ENCODE measurements at regions not wholly inside any gene's neighbourhood (a gene's known extent, or its start where the extent isn't known, plus 50 kb on each side); places are given as distances from the start of the nearest gene placed in this dataset.
"Not testable (repeated sequence)": the region's sequence is repeated elsewhere in the genome, so short reads cannot be mapped to it uniquely, and the experiment has no call there.

DNA sequence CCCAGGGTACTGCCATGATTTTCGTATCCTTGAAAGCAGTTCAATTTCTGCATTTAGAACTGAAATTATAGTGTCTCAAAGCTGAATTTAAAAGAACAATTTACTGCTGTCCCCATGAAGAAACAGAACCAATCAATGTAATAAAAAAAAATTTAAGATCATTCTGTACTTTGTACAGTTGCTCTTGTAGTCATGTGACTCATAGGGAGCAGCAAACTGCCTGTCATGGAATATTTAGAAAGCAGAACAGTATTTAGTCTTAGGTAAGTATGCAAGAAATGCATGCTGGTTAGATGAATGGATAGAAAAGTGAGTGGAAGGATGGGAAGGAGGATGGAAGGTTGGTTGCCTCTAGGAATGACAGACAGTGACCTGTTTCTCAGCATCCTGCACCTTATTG lies 450.9 kb downstream of the RAB38 start:
- intact Hi-C loops (cut with micrococcal nuclease), result no loop called here
- Mint-ChIP-seq H3K4me1 (ENCODE audit: low read depth) (no peaks in the 10 kb centered on the region), H3K27me3 (ENCODE audit: insufficient read depth) (no peaks in the 10 kb centered on the region), H3K4me3 (no peak overlapping the region), H3K9me3 (no peaks in the 10 kb centered on the region), H3K36me3 (ENCODE audit: low read depth) (no peaks in the 10 kb centered on the region), H3K27ac (no peak overlapping the region)
- no peak for DNase-seq (ENCODE audit: low spot score)

DNA sequence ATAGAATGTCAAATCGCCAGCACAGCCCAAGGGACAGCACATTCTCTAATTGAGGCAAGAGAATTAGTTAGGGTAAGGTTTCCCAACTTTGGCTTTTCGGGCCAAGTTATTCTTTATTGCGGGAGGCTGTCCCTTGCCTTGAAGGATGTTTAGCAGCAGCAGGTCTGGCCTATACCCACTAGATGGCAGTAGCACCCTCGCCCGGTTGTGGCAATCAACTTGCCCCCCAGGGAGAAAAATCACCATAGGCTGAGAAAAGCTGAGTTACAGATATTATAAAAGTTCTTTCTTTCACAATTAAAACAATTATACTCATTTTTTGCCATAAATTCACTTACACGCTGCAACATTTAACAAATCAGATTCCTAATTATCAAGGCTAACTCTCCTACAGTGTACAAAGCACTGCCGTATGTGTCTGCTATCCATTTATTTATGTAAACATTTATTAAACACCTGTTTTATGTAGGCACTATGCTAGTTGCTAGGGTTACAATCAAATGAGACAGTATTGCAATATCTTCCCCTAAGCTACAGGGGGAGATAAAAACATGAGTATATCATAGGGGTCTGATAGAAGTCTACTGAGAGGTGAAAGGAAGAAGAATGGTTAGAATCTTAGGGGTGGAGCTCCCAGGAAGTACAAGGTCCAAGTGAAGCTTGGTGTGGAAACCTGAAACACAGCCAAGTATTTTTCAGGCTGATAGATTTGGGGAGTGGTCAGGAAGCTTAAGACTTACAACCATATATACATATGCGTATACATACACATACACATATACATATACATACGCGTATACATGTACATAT lies 452.3 kb downstream of the RAB38 start:
- no peaks in the 10 kb centered on the region for H3K27me3 Mint-ChIP-seq (ENCODE audit: insufficient read depth)
- no peaks in the 10 kb centered on the region for H3K4me1 Mint-ChIP-seq (ENCODE audit: low read depth)
- H3K4me3 Mint-ChIP-seq, result no peak overlapping the region
- H3K27ac Mint-ChIP-seq, result no peak overlapping the region
- H3K36me3 Mint-ChIP-seq (ENCODE audit: low read depth), result no peaks in the 10 kb centered on the region
- DNase-seq (ENCODE audit: low spot score), result no peak
- intact Hi-C loops (cut with micrococcal nuclease), result loop anchor here (1.0 kb wide), 1 partner anchor 821 kb away; no protein-coding TSS in a partner anchor
- no peaks in the 10 kb centered on the region for H3K9me3 Mint-ChIP-seq

DNA sequence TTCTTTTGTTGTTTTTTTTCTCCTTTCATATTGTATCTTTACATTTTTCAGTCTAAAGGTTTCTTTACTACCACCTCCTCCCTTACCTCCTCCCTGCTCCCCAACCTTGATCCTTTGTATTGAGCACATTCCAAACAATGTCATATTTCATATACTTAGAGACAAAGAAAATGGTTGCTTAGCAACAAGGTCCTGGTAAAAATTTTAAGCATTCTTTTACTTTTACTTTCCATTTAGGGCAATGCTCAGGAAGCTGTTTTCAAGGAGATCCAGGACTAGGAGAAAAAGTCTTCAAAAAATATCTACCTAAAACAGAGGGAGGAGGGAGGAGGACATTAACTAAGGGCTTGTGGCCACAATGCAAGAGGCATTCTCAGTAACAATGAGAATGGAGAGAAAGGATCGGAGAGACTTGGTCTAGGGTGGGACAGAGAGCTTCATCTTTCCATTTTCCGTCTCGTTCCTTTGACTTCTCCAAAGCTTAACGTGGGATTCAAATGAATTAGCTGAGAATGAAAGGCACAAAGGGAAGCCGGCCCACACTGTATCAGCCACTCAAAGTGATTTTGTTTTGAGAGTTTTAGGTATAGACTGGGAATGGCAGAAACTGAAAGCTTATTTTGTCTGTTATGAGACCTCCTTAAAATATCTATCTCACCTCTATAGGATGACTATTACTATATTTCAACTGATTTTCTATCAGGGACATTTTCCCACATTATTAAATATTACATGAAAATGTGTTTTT lies 455.7 kb downstream of the RAB38 start:
- DNase-seq (ENCODE audit: low spot score), result no peak
- Mint-ChIP-seq H3K4me1 (ENCODE audit: low read depth) (no peaks in the 10 kb centered on the region), H3K9me3 (no peaks in the 10 kb centered on the region), H3K4me3 (no peak overlapping the region), H3K27me3 (ENCODE audit: insufficient read depth) (no peaks in the 10 kb centered on the region), H3K36me3 (ENCODE audit: low read depth) (no peaks in the 10 kb centered on the region), H3K27ac (no peak overlapping the region)
- intact Hi-C loops (cut with micrococcal nuclease), result no loop called here

DNA sequence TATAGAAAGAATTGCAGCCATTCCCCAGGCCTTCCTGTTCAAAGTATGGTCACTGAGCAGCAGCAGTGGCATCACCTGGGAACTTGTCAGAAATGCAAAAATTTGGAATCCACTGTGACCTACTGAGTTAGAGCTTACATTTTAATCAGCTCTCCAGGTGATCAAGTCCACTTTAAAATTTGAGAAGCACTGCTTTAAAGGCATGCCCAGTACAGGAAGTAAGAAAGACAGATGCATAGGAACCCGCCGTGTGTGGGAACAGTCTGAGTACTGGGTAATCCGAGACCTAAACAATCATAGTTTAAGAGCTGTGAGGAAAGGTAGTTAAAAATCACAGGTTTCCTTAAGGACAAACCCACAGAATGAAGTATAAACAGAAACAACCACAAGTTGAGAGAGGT lies 462.4 kb downstream of the RAB38 start:
- Mint-ChIP-seq H3K27me3 (ENCODE audit: insufficient read depth) (no peaks in the 10 kb centered on the region), H3K36me3 (ENCODE audit: low read depth) (no peaks in the 10 kb centered on the region), H3K27ac (no peak overlapping the region), H3K4me3 (no peak overlapping the region), H3K9me3 (peaks cover 4% of the 10 kb centered on the region), H3K4me1 (ENCODE audit: low read depth) (no peaks in the 10 kb centered on the region)
- intact Hi-C loops (cut with micrococcal nuclease), result no loop called here
- DNase-seq (ENCODE audit: low spot score), result no peak

DNA sequence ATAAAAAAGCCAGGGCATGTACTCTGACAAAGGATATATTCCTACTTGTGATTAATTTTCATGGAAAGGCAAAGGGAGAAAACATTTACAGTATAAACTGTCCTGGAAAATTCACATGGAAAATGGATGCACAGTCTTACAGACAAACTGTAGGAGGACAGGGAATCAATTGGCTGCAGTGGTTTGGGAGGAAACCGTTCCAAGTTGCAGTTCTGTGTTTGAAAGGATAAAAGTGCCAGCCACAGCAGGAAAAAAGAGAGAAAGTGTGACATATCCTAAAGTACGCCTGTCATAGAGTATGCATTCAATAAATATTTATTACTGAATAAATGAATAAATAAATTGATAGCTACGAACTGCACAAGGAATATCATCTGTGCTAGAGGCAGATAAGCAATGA lies 462.9 kb downstream of the RAB38 start:
- DNase-seq (ENCODE audit: low spot score), result no peak
- Mint-ChIP-seq H3K27ac (no peak overlapping the region), H3K9me3 (peaks cover 5% of the 10 kb centered on the region), H3K36me3 (ENCODE audit: low read depth) (no peaks in the 10 kb centered on the region), H3K4me1 (ENCODE audit: low read depth) (no peaks in the 10 kb centered on the region), H3K4me3 (no peak overlapping the region), H3K27me3 (ENCODE audit: insufficient read depth) (no peaks in the 10 kb centered on the region)
- intact Hi-C loops (cut with micrococcal nuclease), result no loop called here

DNA sequence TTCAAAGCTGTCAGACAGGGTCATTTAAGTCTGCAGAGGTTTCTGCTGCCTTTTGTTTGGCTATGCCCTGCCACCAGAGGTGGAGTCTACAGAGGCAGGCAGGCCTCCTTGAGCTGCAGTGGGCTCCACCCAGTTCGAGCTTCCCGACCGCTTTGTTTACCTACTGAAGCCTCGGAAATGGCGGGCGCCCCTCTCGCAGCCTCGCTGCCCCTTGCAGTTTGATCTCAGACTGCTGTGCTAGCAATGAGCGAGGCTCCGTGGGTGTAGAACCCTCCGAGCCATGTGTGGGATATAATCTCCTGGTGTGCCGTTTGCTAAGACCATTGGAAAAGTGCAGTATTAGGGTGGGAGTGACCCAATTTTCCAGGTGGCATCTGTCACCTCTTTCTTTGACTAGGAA lies 471.7 kb downstream of the RAB38 start:
- H3K27ac Mint-ChIP-seq; H3K4me1 Mint-ChIP-seq (ENCODE audit: low read depth); DNase-seq (ENCODE audit: low spot score); H3K36me3 Mint-ChIP-seq (ENCODE audit: low read depth); H3K4me3 Mint-ChIP-seq; H3K27me3 Mint-ChIP-seq (ENCODE audit: insufficient read depth); H3K9me3 Mint-ChIP-seq; intact Hi-C loops (cut with micrococcal nuclease): not testable (repeated sequence)

DNA sequence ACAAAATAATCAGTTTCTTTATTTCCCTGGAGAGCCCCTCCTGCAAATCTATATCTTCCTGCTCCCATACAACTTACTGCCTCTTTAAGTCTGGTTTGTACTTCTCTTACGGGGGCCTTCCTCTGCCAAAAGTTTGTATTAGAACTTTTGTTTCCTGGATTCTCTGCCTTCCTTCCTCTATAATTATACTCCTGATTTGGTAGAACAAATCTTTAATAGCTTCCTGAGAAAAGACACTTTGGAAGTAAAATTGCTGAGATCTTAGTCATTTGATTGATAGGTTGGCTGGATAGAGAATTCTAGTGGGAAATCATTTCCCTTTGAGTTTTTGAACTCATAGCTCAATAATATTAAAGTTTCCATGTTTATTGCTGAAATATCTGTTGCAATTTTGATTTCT lies 499.2 kb downstream of the RAB38 start:
- no peak overlapping the region for H3K4me3 Mint-ChIP-seq
- intact Hi-C loops (cut with micrococcal nuclease), result no loop called here
- no peaks in the 10 kb centered on the region for H3K36me3 Mint-ChIP-seq (ENCODE audit: low read depth)
- no peaks in the 10 kb centered on the region for H3K9me3 Mint-ChIP-seq
- no peak for DNase-seq (ENCODE audit: low spot score)
- no peak overlapping the region for H3K27ac Mint-ChIP-seq
- no peaks in the 10 kb centered on the region for H3K4me1 Mint-ChIP-seq (ENCODE audit: low read depth)
- no peaks in the 10 kb centered on the region for H3K27me3 Mint-ChIP-seq (ENCODE audit: insufficient read depth)

DNA sequence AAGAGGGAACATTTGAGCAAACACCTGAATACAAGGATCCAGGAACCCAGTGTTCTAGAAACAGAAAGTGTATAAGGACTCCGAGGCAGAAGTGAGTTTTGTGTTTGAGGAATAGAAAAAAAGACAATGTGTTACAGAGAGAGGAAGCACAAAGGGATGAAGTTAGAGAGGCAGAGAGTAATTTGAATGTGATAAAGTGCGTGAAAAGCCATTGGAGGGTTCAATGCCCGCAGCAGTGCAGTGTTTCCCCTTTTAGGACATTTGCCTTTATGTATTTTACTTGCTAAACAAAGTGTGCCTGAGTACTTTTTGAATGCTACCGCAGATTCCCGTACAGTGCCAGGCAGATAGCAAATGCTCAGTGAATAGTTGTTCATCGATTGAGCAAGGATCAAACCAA lies 508.5 kb downstream of the RAB38 start:
- no peaks in the 10 kb centered on the region for H3K27me3 Mint-ChIP-seq (ENCODE audit: insufficient read depth)
- DNase-seq (ENCODE audit: low spot score), result no peak
- H3K9me3 Mint-ChIP-seq, result no peaks in the 10 kb centered on the region
- H3K36me3 Mint-ChIP-seq (ENCODE audit: low read depth), result no peaks in the 10 kb centered on the region
- intact Hi-C loops (cut with micrococcal nuclease), result loop anchor here (10.0 kb wide), 1 partner anchor 62 kb away; no protein-coding TSS in a partner anchor
- no peak overlapping the region for H3K27ac Mint-ChIP-seq
- H3K4me3 Mint-ChIP-seq, result no peak overlapping the region
- no peaks in the 10 kb centered on the region for H3K4me1 Mint-ChIP-seq (ENCODE audit: low read depth)

DNA sequence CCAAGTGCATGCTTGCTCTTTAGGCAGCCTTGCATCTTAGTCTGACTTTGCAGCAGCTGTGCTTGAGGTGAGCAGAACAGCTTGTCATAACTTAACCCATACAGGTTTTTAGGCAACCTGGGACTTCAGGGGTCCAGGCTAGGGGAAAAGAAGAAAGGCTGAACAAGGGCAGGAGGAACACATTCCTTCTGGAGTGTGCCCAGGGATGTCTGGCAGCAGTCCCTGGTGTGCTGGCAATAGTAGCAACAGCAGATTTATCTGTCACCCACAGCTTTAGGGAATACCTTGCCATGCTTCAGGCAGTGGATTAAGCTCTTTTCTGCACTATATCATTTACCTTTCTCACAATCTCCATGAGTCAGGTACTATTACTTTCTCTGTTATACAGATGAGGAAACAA lies 513.0 kb downstream of the RAB38 start:
- H3K4me3 Mint-ChIP-seq, result no peak overlapping the region
- no peaks in the 10 kb centered on the region for H3K4me1 Mint-ChIP-seq (ENCODE audit: low read depth)
- intact Hi-C loops (cut with micrococcal nuclease), result loop anchor here (10.0 kb wide), 1 partner anchor 57 kb away; no protein-coding TSS in a partner anchor
- H3K9me3 Mint-ChIP-seq, result no peaks in the 10 kb centered on the region
- no peak overlapping the region for H3K27ac Mint-ChIP-seq
- DNase-seq (ENCODE audit: low spot score), result no peak
- H3K36me3 Mint-ChIP-seq (ENCODE audit: low read depth), result no peaks in the 10 kb centered on the region
- no peaks in the 10 kb centered on the region for H3K27me3 Mint-ChIP-seq (ENCODE audit: insufficient read depth)

DNA sequence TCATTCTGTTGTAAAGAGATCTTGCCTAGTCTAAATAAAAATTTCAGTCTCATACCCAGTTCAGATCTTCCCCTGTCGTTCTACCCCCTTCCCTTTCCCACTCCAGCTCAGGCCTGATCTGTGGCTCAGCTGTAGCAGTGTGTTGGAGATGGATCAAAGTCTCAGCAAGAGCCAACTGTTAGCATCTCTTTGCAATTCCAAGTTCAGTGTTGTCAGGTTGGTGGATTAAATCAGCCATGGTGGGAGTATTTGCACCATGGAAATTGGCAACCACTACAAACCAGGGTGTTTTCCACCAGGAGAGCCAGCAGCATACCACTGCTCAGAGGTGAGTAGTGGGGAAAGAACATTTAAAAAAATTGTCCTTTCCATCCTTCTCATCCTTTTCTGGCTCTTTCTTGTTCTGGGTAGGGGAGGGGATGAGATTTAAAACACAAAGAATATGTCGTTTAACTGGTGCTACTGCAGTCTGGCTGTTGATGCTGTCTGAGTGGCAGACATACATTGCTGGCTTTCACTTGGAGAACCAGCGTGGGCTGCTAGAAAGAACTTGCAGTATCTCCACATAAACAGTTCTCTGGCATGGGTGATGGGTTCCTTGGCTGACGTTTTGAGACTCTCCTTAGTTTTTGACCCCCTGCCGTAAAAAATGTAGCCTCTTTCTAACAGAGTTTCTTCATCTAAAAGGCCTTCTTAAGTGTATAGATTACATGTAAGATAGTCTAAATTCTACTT lies 514.1 kb downstream of the RAB38 start:
- Mint-ChIP-seq H3K4me3 (no peak overlapping the region), H3K36me3 (ENCODE audit: low read depth) (no peaks in the 10 kb centered on the region), H3K27me3 (ENCODE audit: insufficient read depth) (no peaks in the 10 kb centered on the region), H3K4me1 (ENCODE audit: low read depth) (no peaks in the 10 kb centered on the region), H3K27ac (no peak overlapping the region), H3K9me3 (no peaks in the 10 kb centered on the region)
- no peak for DNase-seq (ENCODE audit: low spot score)
- intact Hi-C loops (cut with micrococcal nuclease), result loop anchor here (10.0 kb wide), 1 partner anchor 56 kb away; no protein-coding TSS in a partner anchor

DNA sequence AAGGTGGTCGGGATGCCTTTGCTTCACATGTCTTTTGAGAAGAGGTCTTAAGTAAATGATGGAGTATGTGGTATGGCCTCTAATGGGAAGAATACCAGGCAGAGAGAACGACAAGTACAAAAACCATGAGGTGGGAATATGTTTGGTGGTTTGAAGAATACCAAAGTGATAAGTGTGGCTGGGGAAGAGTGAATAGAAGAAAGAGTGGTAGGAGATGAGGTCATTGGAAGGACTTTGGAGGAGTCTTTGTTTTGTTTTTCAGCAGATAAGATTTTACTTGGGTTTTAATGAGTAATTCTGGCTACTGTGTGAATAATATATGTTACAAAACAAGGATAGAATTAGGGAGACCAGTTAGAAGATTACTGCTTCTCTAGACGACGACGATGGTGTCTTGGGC lies 515.4 kb downstream of the RAB38 start:
- H3K9me3 Mint-ChIP-seq, result no peaks in the 10 kb centered on the region
- H3K4me1 Mint-ChIP-seq (ENCODE audit: low read depth), result no peaks in the 10 kb centered on the region
- H3K27me3 Mint-ChIP-seq (ENCODE audit: insufficient read depth), result no peaks in the 10 kb centered on the region
- no peaks in the 10 kb centered on the region for H3K36me3 Mint-ChIP-seq (ENCODE audit: low read depth)
- no peak for DNase-seq (ENCODE audit: low spot score)
- H3K27ac Mint-ChIP-seq, result no peak overlapping the region
- intact Hi-C loops (cut with micrococcal nuclease), result loop anchor here (10.0 kb wide), 1 partner anchor 55 kb away; no protein-coding TSS in a partner anchor
- H3K4me3 Mint-ChIP-seq, result no peak overlapping the region

DNA sequence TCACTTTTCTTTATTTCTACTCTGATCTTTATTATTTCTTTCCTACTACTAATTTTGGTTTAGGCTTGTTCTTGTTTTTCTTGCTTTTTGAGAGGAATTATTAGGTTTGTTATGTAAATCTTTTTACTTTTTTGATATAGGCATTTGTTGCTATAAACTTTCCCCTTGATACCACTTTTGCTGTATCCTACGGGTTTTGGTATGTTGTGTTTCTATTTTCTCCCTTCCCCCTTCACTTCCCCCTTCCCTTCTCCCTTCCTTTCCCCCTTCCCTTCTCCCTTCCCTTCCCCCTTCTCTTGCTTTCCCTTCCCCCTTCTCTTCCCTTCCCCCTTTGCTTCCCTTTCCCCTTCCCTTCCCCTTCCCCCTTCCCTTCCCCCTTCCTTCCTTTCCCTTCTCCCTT lies 529.6 kb downstream of the RAB38 start:
- Mint-ChIP-seq H3K4me3 (no peak overlapping the region), H3K36me3 (ENCODE audit: low read depth) (no peaks in the 10 kb centered on the region), H3K27ac (no peak overlapping the region), H3K9me3 (no peaks in the 10 kb centered on the region), H3K27me3 (ENCODE audit: insufficient read depth) (no peaks in the 10 kb centered on the region), H3K4me1 (ENCODE audit: low read depth) (no peaks in the 10 kb centered on the region)
- intact Hi-C loops (cut with micrococcal nuclease), result no loop called here
- DNase-seq (ENCODE audit: low spot score), result no peak
